ENCODE measurements at regions not wholly inside any gene's neighbourhood (a gene's known extent, or its start where the extent isn't known, plus 50 kb on each side); places are given as distances from the start of the nearest gene placed in this dataset.

DNA sequence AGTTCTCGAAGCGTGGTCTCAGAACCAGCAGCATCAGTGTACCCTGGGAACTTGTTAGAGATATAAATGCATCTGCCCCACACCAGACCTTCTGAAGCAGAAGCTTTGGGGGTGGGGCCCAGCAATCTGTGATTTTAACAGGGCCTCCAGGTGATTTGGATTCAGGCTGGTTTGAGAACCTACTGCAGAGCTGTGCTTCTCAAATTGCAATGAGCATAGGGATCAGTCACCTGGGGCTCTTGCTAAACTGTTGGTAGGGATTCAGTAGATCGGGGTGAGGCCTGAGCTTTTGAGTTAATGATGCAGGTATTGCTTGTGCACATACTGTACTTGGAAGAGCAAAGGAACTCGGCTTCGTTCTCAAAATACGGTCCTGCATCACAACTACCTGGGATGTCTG is 243.6 kb upstream of the PODXL start:
- no peak for TF ChIP-seq CTCF (IDR thresholded peaks at IDR 0.05)
- TF ChIP-seq USF2 (CRISPR knock-in tag; IDR thresholded peaks at IDR 0.05): no peak
- no peak for TF ChIP-seq IRF2 (CRISPR knock-in tag; IDR thresholded peaks at IDR 0.05; ENCODE audit: borderline replicate concordance, low read depth)
- no peak for TF ChIP-seq ATF2 (CRISPR knock-in tag; IDR thresholded peaks at IDR 0.05; ENCODE audit: borderline replicate concordance, low read depth)
- TF ChIP-seq ZBTB21 (CRISPR knock-in tag; IDR thresholded peaks at IDR 0.05; ENCODE audit: borderline replicate concordance): no peak
- TF ChIP-seq CREM (CRISPR knock-in tag; IDR thresholded peaks at IDR 0.05): no peak
- TF ChIP-seq ZBTB43 (CRISPR knock-in tag; IDR thresholded peaks at IDR 0.05): no peak
- no peak for TF ChIP-seq ESRRA (CRISPR knock-in tag; IDR thresholded peaks at IDR 0.05; ENCODE audit: borderline replicate concordance)
